Adrenal gland (tissue), 9 donors: ENCODE measurements at regions not wholly inside any gene's neighbourhood (a gene's known extent, or its start where the extent isn't known, plus 50 kb on each side); places are given as distances from the start of the nearest gene placed in this dataset.
"Not testable (repeated sequence)": the region's sequence is repeated elsewhere in the genome, so short reads cannot be mapped to it uniquely, and the experiment has no call there.

Source experiments
- DNase-seq, 7 donors: peaks; one replicate each; pipeline ENCODE4 v3.0.0-alpha.2; 2019 to 2020
- H3K27ac ChIP-seq, 5 donors: fragments of 200-600 bp; sonication (generic) in 4 of 5; 1 replicate in 3 of 5; 2 replicates in 2 of 5; pipeline versions ENCODE4 v1.5.1 to v1.8.0; 2016 to 2020; ENCODE audit warnings: mild to moderate bottlenecking in 1 of 5
- H3K27me3 ChIP-seq: fragments of 200-600 bp; 2 replicates; pipeline ENCODE4 v1.8.0; 2021
- H3K36me3 ChIP-seq, 2 donors: fragments of 200-600 bp; replicated peaks in 1 of 2; 1 replicate in 1 of 2; 2 replicates in 1 of 2; pipeline versions ENCODE4 v1.5.1 to v1.8.0; 2018 to 2022
- H3K4me1 ChIP-seq, 2 donors: fragments of 200-600 bp; replicated peaks in 1 of 2; 1 replicate in 1 of 2; 2 replicates in 1 of 2; pipeline versions ENCODE4 v1.5.1 to v1.8.0; 2018 to 2021
- H3K4me3 ChIP-seq, 4 donors: fragments of 200-600 bp; sonication (generic) in 3 of 4; one replicate each; pipeline ENCODE4 v1.5.1; 2016 to 2018
- H3K9me3 ChIP-seq, 3 donors: fragments of 200-600 bp; sonication (generic) in 1 of 3; replicated peaks in 1 of 3; 1 replicate in 2 of 3; 2 replicates in 1 of 3; pipeline versions ENCODE4 v1.5.1 to v1.8.0; 2016 to 2021
- CTCF ChIP-seq, 6 experiments: fragments of 450-650 bp in 4 of 6; fragments of 200-600 bp in 2 of 6; sonication (generic) in 1 of 6; IDR thresholded peaks; 1 replicate in 5 of 6; 2 replicates in 1 of 6; pipeline versions ENCODE4 v1.5.1 to v1.8.0; 2016 to 2021; ENCODE audit warnings: antibody characterized with exemption in 6 of 6, mild to moderate bottlenecking in 2 of 6, moderate library complexity in 1 of 6
- POLR2A ChIP-seq, 2 donors: fragments of 450-650 bp; IDR thresholded peaks; one replicate each; pipeline ENCODE4 v1.6.1; 2017; ENCODE audit warnings: antibody characterized with exemption in 2 of 2, mild to moderate bottlenecking in 2 of 2, moderate library complexity in 1 of 2
- WGBS, 4 donors: extraction: QIAGEN DNeasy Blood & Tissue Kit in 2 of 4; methylation state at CpG; one replicate each; pipeline versions ENCODE4 v1.1.5 to v1.1.7; 2013 to 2017; 5-methylcytosine and 5-hydroxymethylcytosine counted together
- intact Hi-C, 2 donors: fragments of 100-400 bp; cut with DNase I; formaldehyde crosslinking; loops; one replicate each; pipeline versions ENCODE4 v1.14.1 to v1.15.0; 2022 to 2023
- donor health status: healthy with polysubstance abuse.
- donor health status: Bipolar disorder and iron deficiency.
- donor health status: DM: yes; HTN: yes; CAD: no.
- donor health status: DM: no; HTN: no; CAD: no.
- donor health status: DM: no; HTN: no; CAD: no.

GRCh38 chr12:27864521-27864920, 84.5 kb upstream of the MANSC4 start:
- Histone ChIP-seq H3K27ac (no peak overlapping the region), H3K4me3 (no peak overlapping the region), H3K9me3 (no peaks in the 10 kb centered on the region), H3K4me1 (no peaks in the 10 kb centered on the region), H3K36me3 (no peaks in the 10 kb centered on the region), H3K27me3 (no peaks in the 10 kb centered on the region)
- WGBS, 4 donors = 89 to 94% (median 93%) methylated on average over 2 of the region's 2 CpGs
- TF ChIP-seq CTCF (IDR thresholded peaks at IDR 0.05) (no peak), POLR2A (IDR thresholded peaks at IDR 0.05) (no peak)
- intact Hi-C loops = no loop called here
- DNase-seq = no peak

GRCh38 chr12:27863839-27864238, 83.8 kb upstream of the MANSC4 start:
- intact Hi-C loops = no loop called here

GRCh38 chr12:27861428-27862167, 81.6 kb upstream of the MANSC4 start:
- Histone ChIP-seq H3K4me1 (no peaks in the 10 kb centered on the region), H3K36me3 (no peaks in the 10 kb centered on the region), H3K27me3 (peaks cover 4% of the 10 kb centered on the region), H3K4me3 (no peak overlapping the region), H3K27ac (no peak overlapping the region), H3K9me3 (no peaks in the 10 kb centered on the region)
- DNase-seq = peak in 1 of 7 donors; percentile 10
- WGBS, 4 donors = 69 to 77% (median 74%) methylated on average over 8 of the region's 8 CpGs
- intact Hi-C loops = no loop called here
- TF ChIP-seq POLR2A (IDR thresholded peaks at IDR 0.05) = no peak
- no peak for TF ChIP-seq CTCF (IDR thresholded peaks at IDR 0.05)

More at GRCh38 chr12:27863839-27864238, 83.8 kb upstream of the MANSC4 start:
- Histone ChIP-seq H3K36me3 (no peaks in the 10 kb centered on the region), H3K27me3 (no peaks in the 10 kb centered on the region), H3K4me3 (no peak overlapping the region), H3K4me1 (no peaks in the 10 kb centered on the region), H3K9me3 (no peaks in the 10 kb centered on the region), H3K27ac (no peak overlapping the region)
- no peak for DNase-seq
- 82 to 89% (median 87%) methylated on average over 6 of the region's 6 CpGs for WGBS, 4 donors
- TF ChIP-seq POLR2A (IDR thresholded peaks at IDR 0.05) (no peak), CTCF (IDR thresholded peaks at IDR 0.05) (no peak)

GRCh38 chr12:27859648-27860047, 79.6 kb upstream of the MANSC4 start:
- TF ChIP-seq CTCF (IDR thresholded peaks at IDR 0.05) (no peak), POLR2A (IDR thresholded peaks at IDR 0.05) (no peak)
- intact Hi-C loops = no loop called here
- WGBS, 4 donors = 80 to 90% (median 86%) methylated on average over 4 of the region's 4 CpGs

GRCh38 chr12:27857006-27857405, 77.0 kb upstream of the MANSC4 start:
- H3K27me3 ChIP-seq, DNase-seq, H3K27ac ChIP-seq, H3K4me1 ChIP-seq, H3K36me3 ChIP-seq, H3K9me3 ChIP-seq, H3K4me3 ChIP-seq, intact Hi-C loops: not testable (repeated sequence)

More at GRCh38 chr12:27859648-27860047, 79.6 kb upstream of the MANSC4 start:
- Histone ChIP-seq H3K4me3 (no peak overlapping the region), H3K9me3 (no peaks in the 10 kb centered on the region), H3K27ac (no peak overlapping the region), H3K36me3 (no peaks in the 10 kb centered on the region), H3K4me1 (no peaks in the 10 kb centered on the region), H3K27me3 (peaks cover 4% of the 10 kb centered on the region)
- no peak for DNase-seq
